Esophagus muscularis mucosa (tissue), 4 donors: ENCODE measurements at regions not wholly inside any gene's neighbourhood (a gene's known extent, or its start where the extent isn't known, plus 50 kb on each side); places are given as distances from the start of the nearest gene placed in this dataset.

ENCODE experiments used
- DNase-seq: peaks from one replicate; pipeline ENCODE4 v3.0.0-alpha.2; 2017; ENCODE audit errors: extremely low spot score
- H3K27ac ChIP-seq, 4 donors: fragments of 200-600 bp; sonication (generic); replicated peaks in 1 of 4; 1 replicate in 3 of 4; 2 replicates in 1 of 4; pipeline ENCODE4 v1.5.1; 2016 to 2019; ENCODE audit warnings: mild to moderate bottlenecking in 1 of 4
- H3K27me3 ChIP-seq, 4 donors: fragments of 200-600 bp; sonication (generic); one replicate each; pipeline versions ENCODE4 v1.5.1 to v1.6.0; 2016 to 2019
- H3K36me3 ChIP-seq, 4 donors: fragments of 200-600 bp; sonication (generic); one replicate each; pipeline ENCODE4 v1.5.1; 2016 to 2019
- H3K4me1 ChIP-seq, 4 donors: fragments of 200-600 bp; sonication (generic); one replicate each; pipeline ENCODE4 v1.5.1; 2016 to 2019
- H3K4me3 ChIP-seq, 4 donors: fragments of 200-600 bp; sonication (generic); 1 replicate in 2 of 4; 2 replicates in 2 of 4; pipeline ENCODE4 v1.5.1; 2016 to 2019; ENCODE audit warnings: mild to moderate bottlenecking in 4 of 4, moderate library complexity in 1 of 4
- H3K9me3 ChIP-seq, 4 donors: fragments of 200-600 bp; sonication (generic); 1 replicate in 3 of 4; 2 replicates in 1 of 4; pipeline ENCODE4 v1.5.1; 2016 to 2019
- EP300 ChIP-seq: sonication (generic); formaldehyde crosslinking; IDR thresholded peaks from one replicate; pipeline ENCODE4 v1.6.1; 2017; ENCODE audit warnings: antibody characterized with exemption
- POLR2A ChIP-seq: fragments of 450-650 bp; IDR thresholded peaks from one replicate; pipeline ENCODE4 v1.6.1; 2017; ENCODE audit warnings: antibody characterized with exemption, moderate library complexity, mild to moderate bottlenecking, low read depth
- POLR2AphosphoS5 ChIP-seq, 2 donors: sonication (generic); formaldehyde crosslinking; IDR thresholded peaks; one replicate each; pipeline ENCODE4 v1.6.1; 2017; ENCODE audit warnings: antibody characterized with exemption in 2 of 2
- WGBS: methylation state at CpG from one replicate; pipeline ENCODE4 v1.1.5; 2018; 5-methylcytosine and 5-hydroxymethylcytosine counted together
- intact Hi-C: fragments of 100-400 bp; cut with DNase I; formaldehyde crosslinking; loops from one replicate; pipeline ENCODE4 v1.15.1; 2023
- TF ChIP-seq, protein P1 (sequence below), 3 experiments: fragments of 200-600 bp in 2 of 3; fragments of 450-650 bp in 1 of 3; sonication (generic) in 2 of 3; IDR thresholded peaks; one replicate each; pipeline ENCODE4 v1.5.1; 2017 to 2019; ENCODE audit warnings: antibody characterized with exemption in 3 of 3, mild to moderate bottlenecking in 2 of 3, moderate library complexity in 1 of 3

DNA sequence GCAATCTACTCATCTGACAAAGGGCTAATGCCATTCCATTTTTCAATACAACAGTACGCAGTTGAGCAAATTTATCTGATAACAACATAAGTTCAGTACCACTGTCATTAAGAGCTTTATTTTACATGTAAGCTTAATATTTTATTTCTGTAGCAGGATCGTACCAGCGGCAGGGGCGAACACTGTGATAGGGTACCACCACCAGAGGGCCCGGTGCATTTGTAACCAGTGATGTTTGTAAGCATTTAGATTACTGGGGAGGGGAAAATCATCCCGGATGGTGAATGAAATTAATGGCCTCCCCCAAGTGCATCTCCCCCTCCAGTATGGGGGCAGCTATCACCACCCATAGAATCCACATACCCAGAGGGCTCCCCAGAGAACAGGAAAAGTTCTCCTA lies 179.0 kb downstream of the ADGRA3 start:
- Histone ChIP-seq H3K4me1 (no peaks in the 10 kb centered on the region), H3K4me3 (no peak overlapping the region), H3K9me3 (no peaks in the 10 kb centered on the region), H3K36me3 (no peaks in the 10 kb centered on the region), H3K27ac (no peak overlapping the region), H3K27me3 (no peaks in the 10 kb centered on the region)
- intact Hi-C loops, result no loop called here
- TF ChIP-seq EP300 (no peak), POLR2AphosphoS5 (IDR thresholded peaks at IDR 0.05) (no peak), POLR2A (no peak)
- TF ChIP-seq, protein P1, sequence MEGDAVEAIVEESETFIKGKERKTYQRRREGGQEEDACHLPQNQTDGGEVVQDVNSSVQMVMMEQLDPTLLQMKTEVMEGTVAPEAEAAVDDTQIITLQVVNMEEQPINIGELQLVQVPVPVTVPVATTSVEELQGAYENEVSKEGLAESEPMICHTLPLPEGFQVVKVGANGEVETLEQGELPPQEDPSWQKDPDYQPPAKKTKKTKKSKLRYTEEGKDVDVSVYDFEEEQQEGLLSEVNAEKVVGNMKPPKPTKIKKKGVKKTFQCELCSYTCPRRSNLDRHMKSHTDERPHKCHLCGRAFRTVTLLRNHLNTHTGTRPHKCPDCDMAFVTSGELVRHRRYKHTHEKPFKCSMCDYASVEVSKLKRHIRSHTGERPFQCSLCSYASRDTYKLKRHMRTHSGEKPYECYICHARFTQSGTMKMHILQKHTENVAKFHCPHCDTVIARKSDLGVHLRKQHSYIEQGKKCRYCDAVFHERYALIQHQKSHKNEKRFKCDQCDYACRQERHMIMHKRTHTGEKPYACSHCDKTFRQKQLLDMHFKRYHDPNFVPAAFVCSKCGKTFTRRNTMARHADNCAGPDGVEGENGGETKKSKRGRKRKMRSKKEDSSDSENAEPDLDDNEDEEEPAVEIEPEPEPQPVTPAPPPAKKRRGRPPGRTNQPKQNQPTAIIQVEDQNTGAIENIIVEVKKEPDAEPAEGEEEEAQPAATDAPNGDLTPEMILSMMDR (IDR thresholded peaks at IDR 0.05), result no peak
- DNase-seq, result no peak
- WGBS, result 95% methylated on average over 6 of the region's 6 CpGs

DNA sequence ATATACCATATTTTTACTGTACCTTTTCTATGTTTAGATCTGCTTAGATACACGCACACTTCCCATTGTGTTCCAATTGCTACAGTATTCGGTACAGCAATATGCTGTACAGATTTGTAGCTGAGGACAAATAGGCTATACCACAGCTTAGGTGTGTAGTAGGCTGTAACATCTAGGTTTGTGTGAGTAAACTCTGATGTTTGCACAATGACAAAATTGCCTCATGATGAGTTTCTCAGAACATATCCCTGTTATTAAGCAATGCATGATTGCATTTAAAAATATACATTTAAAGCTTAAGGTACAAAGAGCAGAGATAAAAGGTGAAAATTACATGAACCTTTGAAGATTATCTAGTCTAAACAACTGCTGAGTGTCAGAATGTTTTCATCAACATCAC lies 181.7 kb downstream of the ADGRA3 start:
- intact Hi-C loops, result no loop called here
- no peak for DNase-seq
- TF ChIP-seq POLR2AphosphoS5 (IDR thresholded peaks at IDR 0.05) (no peak), EP300 (no peak), POLR2A (no peak)
- TF ChIP-seq, protein P1 (IDR thresholded peaks at IDR 0.05), result no peak
- WGBS, result 87% methylated on average over 2 of the region's 2 CpGs
- Histone ChIP-seq H3K36me3 (no peaks in the 10 kb centered on the region), H3K27ac (no peak overlapping the region), H3K4me1 (no peaks in the 10 kb centered on the region), H3K27me3 (no peaks in the 10 kb centered on the region), H3K4me3 (no peak overlapping the region), H3K9me3 (no peaks in the 10 kb centered on the region)

DNA sequence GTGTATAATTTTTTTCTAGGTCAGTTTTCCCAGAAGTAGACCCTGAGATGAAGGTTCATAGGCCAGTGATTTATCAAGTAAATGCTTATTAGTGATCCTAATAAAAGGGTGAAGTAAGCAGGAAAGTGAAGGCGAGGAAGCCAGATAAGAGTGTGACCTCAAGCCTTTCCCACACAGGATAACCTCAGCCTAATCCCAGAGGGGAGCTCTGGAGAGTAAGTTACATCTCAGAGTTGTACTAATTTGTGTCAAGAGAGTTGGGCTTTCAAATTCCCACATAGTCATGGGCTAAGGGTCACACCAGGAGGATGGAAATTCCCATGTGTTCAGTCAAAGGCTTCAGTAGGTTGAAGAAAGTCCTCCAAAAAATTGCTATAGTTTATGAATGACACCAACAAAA lies 191.4 kb downstream of the ADGRA3 start:
- TF ChIP-seq, protein P1 (IDR thresholded peaks at IDR 0.05), result no peak
- Histone ChIP-seq H3K9me3 (peaks cover 0 to 4% (median 0%) of the 10 kb centered on the region in 4 donors), H3K27me3 (no peaks in the 10 kb centered on the region), H3K36me3 (no peaks in the 10 kb centered on the region), H3K4me1 (no peaks in the 10 kb centered on the region), H3K27ac (no peak overlapping the region), H3K4me3 (no peak overlapping the region)
- intact Hi-C loops, result no loop called here
- DNase-seq, result no peak
- 75% methylated on average over 1 of the region's 1 CpG for WGBS

DNA sequence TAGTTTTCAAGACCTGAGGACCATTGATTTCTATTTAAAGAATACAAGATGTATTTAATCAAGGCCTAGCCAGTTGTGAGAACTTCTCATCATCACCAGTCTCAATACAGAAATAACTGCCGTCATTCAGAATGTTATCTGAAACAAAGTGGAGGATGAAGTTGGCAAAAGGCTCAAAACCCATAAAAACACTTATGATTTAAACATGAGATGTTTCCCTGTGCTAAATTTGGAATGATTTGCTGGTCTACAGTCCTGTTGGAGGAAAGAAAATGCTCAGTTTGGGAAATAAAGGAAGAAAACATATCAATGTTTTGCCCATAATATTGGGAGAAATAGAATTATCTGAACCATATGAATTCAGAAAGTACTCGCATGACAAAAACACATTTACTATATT lies 192.2 kb downstream of the ADGRA3 start:
- no peak overlapping the region for H3K4me3 ChIP-seq
- H3K36me3 ChIP-seq, result no peaks in the 10 kb centered on the region
- no peak for TF ChIP-seq POLR2A
- TF ChIP-seq, protein P1 (IDR thresholded peaks at IDR 0.05), result no peak
- TF ChIP-seq POLR2AphosphoS5 (IDR thresholded peaks at IDR 0.05), result no peak
- no peak for TF ChIP-seq EP300
- 96% methylated on average over 2 of the region's 2 CpGs for WGBS
- no peaks in the 10 kb centered on the region for H3K27me3 ChIP-seq
- H3K9me3 ChIP-seq, result peaks cover 0 to 4% (median 0%) of the 10 kb centered on the region in 4 donors
- H3K27ac ChIP-seq, result no peak overlapping the region
- DNase-seq, result no peak
- intact Hi-C loops, result no loop called here
- no peaks in the 10 kb centered on the region for H3K4me1 ChIP-seq

DNA sequence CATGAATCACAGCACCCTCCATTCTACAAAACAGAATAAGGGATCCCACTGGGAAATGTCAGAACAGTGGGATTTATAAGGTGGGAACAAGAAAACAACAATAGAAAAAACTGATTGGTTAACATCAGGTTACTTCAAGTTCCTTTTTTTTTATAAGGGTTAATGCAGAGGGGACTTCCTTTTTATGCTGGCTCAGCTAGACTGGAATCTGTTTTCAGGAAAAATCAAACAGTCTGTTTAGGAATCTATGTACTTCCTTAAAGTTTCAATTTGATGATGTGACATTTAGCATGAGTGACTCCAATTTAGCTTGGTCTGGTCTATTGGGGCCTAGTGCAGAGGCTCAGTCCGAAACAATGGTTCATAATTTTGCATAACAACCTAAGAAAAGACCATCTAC lies 192.9 kb downstream of the ADGRA3 start:
- peaks cover 0 to 4% (median 0%) of the 10 kb centered on the region in 4 donors for H3K9me3 ChIP-seq
- no peaks in the 10 kb centered on the region for H3K27me3 ChIP-seq
- TF ChIP-seq POLR2AphosphoS5 (IDR thresholded peaks at IDR 0.05), result no peak
- no peak for TF ChIP-seq EP300
- TF ChIP-seq, protein P1 (IDR thresholded peaks at IDR 0.05), result no peak
- no peak for TF ChIP-seq POLR2A
- H3K36me3 ChIP-seq, result no peaks in the 10 kb centered on the region
- DNase-seq, result no peak
- H3K27ac ChIP-seq, result no peak overlapping the region
- intact Hi-C loops, result no loop called here
- H3K4me1 ChIP-seq, result no peaks in the 10 kb centered on the region
- no peak overlapping the region for H3K4me3 ChIP-seq
- WGBS, result 47% methylated on average over 1 of the region's 1 CpG
